Neural progenitor cell (in vitro differentiated cells): ENCODE measurements at regions not wholly inside any gene's neighbourhood (a gene's known extent, or its start where the extent isn't known, plus 50 kb on each side); places are given as distances from the start of the nearest gene placed in this dataset.
A peak's percentile ranks its signal among the peaks of the same experiment; 100 is the strongest.

Experiments
- DNase-seq: peaks from one replicate; pipeline ENCODE4 v3.0.0-alpha.2; 2016; ENCODE audit warnings: low spot score
- H2AFZ ChIP-seq: fragments of 200-600 bp; sonication (generic); replicated peaks from 2 replicates; pipeline ENCODE4 v1.6.1; 2016; ENCODE audit warnings: antibody characterized with exemption
- H3F3A ChIP-seq: fragments of 200-600 bp; sonication (generic); 2 replicates; pipeline ENCODE4 v1.6.1; 2016; ENCODE audit warnings: antibody characterized with exemption, low read depth
- H3K27ac ChIP-seq: fragments of 200-600 bp; sonication (generic); 2 replicates; pipeline ENCODE4 v1.5.1; 2016; ENCODE audit warnings: mild to moderate bottlenecking
- H3K27me3 ChIP-seq: fragments of 200-600 bp; sonication (generic); 2 replicates; pipeline ENCODE4 v1.6.1; 2016; ENCODE audit warnings: mild to moderate bottlenecking, moderate library complexity
- H3K36me3 ChIP-seq: fragments of 200-600 bp; sonication (generic); 2 replicates; pipeline ENCODE4 v1.5.1; 2016
- H3K4me1 ChIP-seq: fragments of 200-600 bp; sonication (generic); 2 replicates; pipeline ENCODE4 v1.6.1; 2016; ENCODE audit warnings: mixed run types
- H3K4me2 ChIP-seq: fragments of 200-600 bp; sonication (generic); 2 replicates; pipeline ENCODE4 v1.6.1; 2016
- H3K4me3 ChIP-seq: fragments of 200-600 bp; sonication (generic); 2 replicates; pipeline ENCODE4 v1.5.1; 2016
- H3K79me2 ChIP-seq: fragments of 200-600 bp; sonication (generic); 2 replicates; pipeline ENCODE4 v1.6.1; 2016; ENCODE audit warnings: low read depth
- H3K9ac ChIP-seq: fragments of 200-600 bp; sonication (generic); 2 replicates; pipeline ENCODE4 v1.6.1; 2016
- H3K9me3 ChIP-seq: fragments of 200-600 bp; sonication (generic); 2 replicates; pipeline ENCODE4 v1.5.1; 2016; ENCODE audit warnings: low read depth
- H4K20me1 ChIP-seq: fragments of 200-600 bp; sonication (generic); 2 replicates; pipeline ENCODE4 v1.6.1; 2016; ENCODE audit warnings: low read depth
- H3K27ac Mint-ChIP-seq: 3 replicates; pipeline ENCODE4 v1.8.0; 2021; ENCODE audit warnings: mixed read lengths
- H3K27me3 Mint-ChIP-seq: 2 replicates; pipeline ENCODE4 v1.8.0; 2022; ENCODE audit warnings: low read depth, mild to moderate bottlenecking, inconsistent platforms, moderate library complexity, mixed read lengths; ENCODE audit not compliant: insufficient read depth
- H3K36me3 Mint-ChIP-seq: 3 replicates; pipeline ENCODE4 v1.8.0; 2021; ENCODE audit warnings: mixed read lengths
- H3K4me1 Mint-ChIP-seq: 3 replicates; pipeline ENCODE4 v1.8.0; 2021; ENCODE audit warnings: mixed read lengths
- H3K4me3 Mint-ChIP-seq: 3 replicates; pipeline ENCODE4 v1.8.0; 2021; ENCODE audit warnings: mild to moderate bottlenecking, moderate library complexity, mixed read lengths
- H3K9me3 Mint-ChIP-seq: 3 replicates; pipeline ENCODE4 v1.8.0; 2020; ENCODE audit warnings: mixed read lengths
- CTCF ChIP-seq: fragments of 200-600 bp; sonication (generic); IDR thresholded peaks from 2 replicates; pipeline ENCODE4 v1.5.1; 2017; ENCODE audit warnings: antibody characterized with exemption, mild to moderate bottlenecking
- EZH2 ChIP-seq: fragments of 200-600 bp; sonication (generic); IDR thresholded peaks from 2 replicates; pipeline ENCODE4 v1.6.1; 2017; ENCODE audit warnings: antibody characterized with exemption, mild to moderate bottlenecking, moderate library complexity
- EZH2phosphoT487 ChIP-seq: fragments of 200-600 bp; sonication (generic); IDR thresholded peaks from 2 replicates; pipeline ENCODE4 v1.6.1; 2017; ENCODE audit warnings: antibody characterized with exemption

DNA sequence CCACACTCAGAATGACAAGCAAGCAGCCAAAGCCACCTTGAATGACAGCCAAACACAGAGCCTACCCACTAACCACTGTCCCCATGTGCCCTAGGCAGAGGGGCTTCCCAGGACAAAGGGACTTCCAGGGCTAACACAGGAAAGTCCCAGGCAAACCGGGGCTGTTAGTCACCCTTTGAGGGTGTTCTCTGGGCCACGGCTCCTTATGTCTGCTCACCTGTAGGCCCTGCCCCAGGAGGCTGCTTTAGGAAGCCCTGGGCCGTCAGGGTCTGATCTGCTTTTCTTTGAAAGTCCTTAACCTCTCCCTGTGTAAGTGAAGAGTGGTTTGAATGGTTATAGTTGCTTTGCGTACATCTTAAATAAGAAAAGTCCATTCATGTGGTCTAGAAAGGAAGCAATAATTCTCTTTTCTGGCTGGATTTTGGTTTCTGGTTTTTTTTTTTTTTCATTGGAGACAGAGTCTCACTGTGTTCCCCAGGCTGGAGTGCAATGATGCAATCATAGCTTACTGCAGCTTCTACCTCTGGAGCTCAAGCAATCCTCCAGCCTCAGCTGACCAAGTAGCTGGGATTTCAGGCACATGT is 161.4 kb downstream of the EFNB2 start:
- H3K9ac ChIP-seq: no peak overlapping the region
- Mint-ChIP-seq H3K9me3 (peaks cover 15% of the 10 kb centered on the region), H3K4me3 (no peak overlapping the region), H3K27me3 (peaks cover 2% of the 10 kb centered on the region), H3K4me1 (peaks cover 25% of the 10 kb centered on the region), H3K27ac (peak overlapping the region; percentile 24), H3K36me3 (peaks cover 2% of the 10 kb centered on the region)
- no peaks in the 10 kb centered on the region for H3K79me2 ChIP-seq
- no peak overlapping the region for H3K27ac ChIP-seq
- peaks cover under 1% of the 10 kb centered on the region for H3F3A ChIP-seq
- H3K9me3 ChIP-seq: no peaks in the 10 kb centered on the region
- no peak overlapping the region for H2AFZ ChIP-seq
- H4K20me1 ChIP-seq: no peaks in the 10 kb centered on the region
- H3K4me2 ChIP-seq: no peak overlapping the region
- TF ChIP-seq CTCF (no peak), EZH2 (no peak), EZH2phosphoT487 (no peak)
- no peaks in the 10 kb centered on the region for H3K36me3 ChIP-seq
- peaks cover 12% of the 10 kb centered on the region for H3K4me1 ChIP-seq
- H3K4me3 ChIP-seq: no peak overlapping the region
- H3K27me3 ChIP-seq: no peaks in the 10 kb centered on the region
- no peak for DNase-seq

GRCh38 chr13:106373304-106373988 is 162.0 kb downstream of the EFNB2 start:
- H3K4me1 Mint-ChIP-seq: peaks cover 27% of the 10 kb centered on the region
- H3K27ac Mint-ChIP-seq: no peak overlapping the region
- Histone ChIP-seq H3K79me2 (no peaks in the 10 kb centered on the region), H3K4me3 (no peak overlapping the region), H3K4me1 (peaks cover 17% of the 10 kb centered on the region), H3K36me3 (no peaks in the 10 kb centered on the region), H3K9me3 (no peaks in the 10 kb centered on the region), H2AFZ (no peak overlapping the region), H3K27me3 (no peaks in the 10 kb centered on the region), H3K9ac (no peak overlapping the region), H3K4me2 (no peak overlapping the region), H4K20me1 (no peaks in the 10 kb centered on the region), H3K27ac (no peak overlapping the region), H3F3A (peaks cover 7% of the 10 kb centered on the region)
- no peak for TF ChIP-seq EZH2
- DNase-seq: no peak
- no peak overlapping the region for H3K4me3 Mint-ChIP-seq
- H3K36me3 Mint-ChIP-seq: peaks cover 2% of the 10 kb centered on the region
- peaks cover 2% of the 10 kb centered on the region for H3K27me3 Mint-ChIP-seq
- H3K9me3 Mint-ChIP-seq: peaks cover 10% of the 10 kb centered on the region

DNA sequence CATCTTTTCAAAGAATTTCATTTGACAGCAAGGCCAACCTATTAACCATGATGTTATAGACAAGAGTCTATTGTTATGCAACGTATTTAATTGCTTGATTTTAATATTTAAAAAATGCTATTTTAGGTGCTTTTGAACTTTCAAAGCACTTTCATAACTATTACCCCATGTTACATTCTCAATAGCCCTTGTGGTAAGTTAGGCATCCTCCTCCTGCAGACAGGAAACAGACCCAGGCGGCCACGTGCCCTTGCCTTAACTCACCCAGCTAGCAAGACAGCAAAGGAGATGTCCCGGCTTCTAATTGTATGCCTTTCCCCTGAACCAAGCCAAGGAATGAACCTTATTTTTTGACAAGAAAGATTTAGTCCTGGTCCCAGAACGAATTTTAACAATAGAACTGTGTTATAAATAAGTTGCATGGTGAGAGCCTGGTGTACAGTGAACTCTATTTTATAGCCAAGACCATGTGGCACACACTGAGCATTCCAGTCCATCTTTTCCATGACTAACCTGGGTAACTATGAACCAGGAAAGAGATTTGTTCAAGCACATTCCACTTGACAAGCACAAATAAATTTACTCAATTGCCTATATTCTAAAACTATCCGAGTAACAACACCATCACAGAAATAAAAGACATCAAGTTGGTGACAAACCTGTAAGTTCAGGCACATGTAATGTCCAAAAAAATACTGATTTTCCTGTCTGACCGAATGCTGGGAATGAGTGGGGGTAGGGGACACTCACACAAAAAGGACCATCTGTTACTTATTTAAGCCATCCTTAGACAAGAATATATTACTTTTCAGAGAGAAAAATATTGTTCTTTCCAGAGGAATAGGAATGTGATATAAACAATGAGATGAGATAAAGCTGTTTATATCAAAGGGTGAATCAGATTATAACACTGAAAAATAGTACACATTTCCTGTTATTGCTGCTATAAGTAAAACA is 163.0 kb downstream of the EFNB2 start:
- Mint-ChIP-seq H3K27me3 (peaks cover 2% of the 10 kb centered on the region), H3K27ac (peak overlapping the region; percentile 10), H3K9me3 (peaks cover 10% of the 10 kb centered on the region), H3K4me1 (peaks cover 36% of the 10 kb centered on the region), H3K4me3 (no peak overlapping the region), H3K36me3 (peaks cover 2% of the 10 kb centered on the region)
- no peaks in the 10 kb centered on the region for H4K20me1 ChIP-seq
- H3K27me3 ChIP-seq: no peaks in the 10 kb centered on the region
- H3K4me1 ChIP-seq: peaks cover 24% of the 10 kb centered on the region
- no peaks in the 10 kb centered on the region for H3K9me3 ChIP-seq
- H2AFZ ChIP-seq: no peak overlapping the region
- no peak overlapping the region for H3K9ac ChIP-seq
- no peaks in the 10 kb centered on the region for H3K36me3 ChIP-seq
- peaks cover 9% of the 10 kb centered on the region for H3F3A ChIP-seq
- no peak for DNase-seq
- no peak overlapping the region for H3K4me2 ChIP-seq
- no peak for TF ChIP-seq EZH2
- TF ChIP-seq EZH2phosphoT487: no peak
- no peak for TF ChIP-seq CTCF
- no peaks in the 10 kb centered on the region for H3K79me2 ChIP-seq
- no peak overlapping the region for H3K4me3 ChIP-seq
- H3K27ac ChIP-seq: no peak overlapping the region
